Hepatocyte (in vitro differentiated cells): ENCODE measurements at regions not wholly inside any gene's neighbourhood (a gene's known extent, or its start where the extent isn't known, plus 50 kb on each side); places are given as distances from the start of the nearest gene placed in this dataset.

Experiments
- CTCF ChIP-seq: fragments of 200-600 bp; sonication (generic); IDR thresholded peaks from 2 replicates; pipeline ENCODE4 v1.5.1; 2016; ENCODE audit warnings: antibody characterized with exemption, mild to moderate bottlenecking; ENCODE audit not compliant: poor library complexity
- EZH2 ChIP-seq: fragments of 200-600 bp; sonication (generic); IDR thresholded peaks from 2 replicates; pipeline ENCODE4 v1.6.1; 2016; ENCODE audit warnings: antibody characterized with exemption, mild to moderate bottlenecking, borderline replicate concordance
- EZH2phosphoT487 ChIP-seq: fragments of 200-600 bp; sonication (generic); IDR thresholded peaks from one replicate; pipeline ENCODE4 v1.6.1; 2018; ENCODE audit warnings: antibody characterized with exemption, mild to moderate bottlenecking, low read depth, moderate library complexity; ENCODE audit not compliant: unreplicated experiment, severe bottlenecking

- no peak for TF ChIP-seq CTCF
- no peak for TF ChIP-seq EZH2phosphoT487
- TF ChIP-seq EZH2: no peak
Measured at GRCh38 chr4:38422850-38423249, 241.1 kb upstream of the KLF3 start.
